LNCAP (cell line): ENCODE measurements at regions not wholly inside any gene's neighbourhood (a gene's known extent, or its start where the extent isn't known, plus 50 kb on each side); places are given as distances from the start of the nearest gene placed in this dataset.

Source experiments
- TF ChIP-seq, protein P1 (sequence below): fragments of 450-650 bp; IDR thresholded peaks from 2 replicates; pipeline ENCODE4 v1.5.1; 2017; ENCODE audit warnings: mild to moderate bottlenecking

DNA sequence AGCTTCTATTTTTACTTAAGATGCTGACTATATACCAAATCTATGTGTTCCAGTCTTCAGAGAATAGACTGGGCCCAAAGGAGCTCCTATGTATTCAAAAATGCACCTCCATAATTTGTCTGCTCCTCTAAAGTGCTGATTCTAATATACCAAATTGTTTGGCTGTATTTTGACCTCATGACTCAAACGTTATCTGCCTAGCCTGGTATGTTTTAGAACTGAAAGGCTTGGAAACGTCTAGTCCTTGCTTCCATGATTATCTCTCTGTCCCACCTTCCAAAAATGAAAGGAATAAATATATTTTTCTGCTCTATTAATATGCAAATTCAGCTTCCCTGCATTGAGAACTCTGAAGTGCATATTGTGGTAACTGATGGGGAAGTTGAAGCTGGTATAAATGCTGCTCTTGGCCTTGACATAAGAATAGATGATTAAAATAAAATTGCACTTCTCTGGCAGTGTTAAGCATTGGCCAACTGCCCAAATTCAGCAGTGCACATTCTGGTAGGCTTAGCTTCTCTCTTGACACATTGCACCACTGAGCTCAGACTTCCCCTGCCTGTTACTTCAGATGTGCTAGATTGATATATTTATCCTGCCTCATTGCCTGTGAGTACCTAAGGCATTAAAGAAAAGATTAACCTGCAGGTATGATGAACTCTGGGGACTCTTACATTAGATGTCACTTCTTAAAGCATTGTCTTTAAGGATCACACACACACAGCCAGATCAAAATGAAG, 882.3 kb downstream of the RPS29 start:
- TF ChIP-seq, protein P1, sequence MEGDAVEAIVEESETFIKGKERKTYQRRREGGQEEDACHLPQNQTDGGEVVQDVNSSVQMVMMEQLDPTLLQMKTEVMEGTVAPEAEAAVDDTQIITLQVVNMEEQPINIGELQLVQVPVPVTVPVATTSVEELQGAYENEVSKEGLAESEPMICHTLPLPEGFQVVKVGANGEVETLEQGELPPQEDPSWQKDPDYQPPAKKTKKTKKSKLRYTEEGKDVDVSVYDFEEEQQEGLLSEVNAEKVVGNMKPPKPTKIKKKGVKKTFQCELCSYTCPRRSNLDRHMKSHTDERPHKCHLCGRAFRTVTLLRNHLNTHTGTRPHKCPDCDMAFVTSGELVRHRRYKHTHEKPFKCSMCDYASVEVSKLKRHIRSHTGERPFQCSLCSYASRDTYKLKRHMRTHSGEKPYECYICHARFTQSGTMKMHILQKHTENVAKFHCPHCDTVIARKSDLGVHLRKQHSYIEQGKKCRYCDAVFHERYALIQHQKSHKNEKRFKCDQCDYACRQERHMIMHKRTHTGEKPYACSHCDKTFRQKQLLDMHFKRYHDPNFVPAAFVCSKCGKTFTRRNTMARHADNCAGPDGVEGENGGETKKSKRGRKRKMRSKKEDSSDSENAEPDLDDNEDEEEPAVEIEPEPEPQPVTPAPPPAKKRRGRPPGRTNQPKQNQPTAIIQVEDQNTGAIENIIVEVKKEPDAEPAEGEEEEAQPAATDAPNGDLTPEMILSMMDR = no peak

DNA sequence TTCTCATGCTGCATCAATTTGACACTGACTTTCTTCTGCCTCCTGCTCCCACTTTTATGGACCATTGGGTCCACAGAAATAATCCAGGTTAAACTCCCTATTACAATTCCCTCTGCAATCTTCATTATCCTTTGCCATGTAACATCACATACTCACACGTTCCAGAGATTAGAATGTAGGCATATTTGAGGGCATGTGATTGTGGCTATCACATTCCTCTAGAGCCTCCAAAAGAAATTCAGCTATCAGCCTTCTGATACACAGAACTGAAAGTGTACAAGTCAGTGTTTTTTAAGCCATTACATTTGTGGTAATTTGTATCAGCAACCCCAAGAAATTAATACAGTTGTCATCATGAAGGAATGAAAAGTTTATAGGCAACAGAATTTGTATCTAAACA, 892.4 kb downstream of the RPS29 start:
- TF ChIP-seq, protein P1 = no peak

DNA sequence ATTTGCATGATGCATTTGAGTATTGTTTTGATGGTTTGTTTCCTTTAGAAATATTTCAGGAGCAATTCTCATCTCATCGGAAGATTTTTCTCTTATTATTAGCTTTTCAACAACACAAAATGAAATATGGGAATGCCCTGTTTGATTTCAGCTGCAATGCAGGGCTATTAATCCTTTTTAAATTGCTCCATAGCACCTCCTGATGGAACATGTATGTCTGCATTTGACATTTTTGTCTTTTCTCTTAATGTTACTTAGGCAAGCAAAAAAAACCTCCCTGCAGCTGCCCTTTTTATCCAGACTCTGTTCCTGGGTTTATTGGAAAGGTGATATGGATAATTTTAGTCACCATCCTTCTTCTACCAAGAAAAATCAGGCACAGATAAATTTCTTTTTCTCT, 895.8 kb downstream of the RPS29 start:
- TF ChIP-seq, protein P1 = peak; percentile 41

DNA sequence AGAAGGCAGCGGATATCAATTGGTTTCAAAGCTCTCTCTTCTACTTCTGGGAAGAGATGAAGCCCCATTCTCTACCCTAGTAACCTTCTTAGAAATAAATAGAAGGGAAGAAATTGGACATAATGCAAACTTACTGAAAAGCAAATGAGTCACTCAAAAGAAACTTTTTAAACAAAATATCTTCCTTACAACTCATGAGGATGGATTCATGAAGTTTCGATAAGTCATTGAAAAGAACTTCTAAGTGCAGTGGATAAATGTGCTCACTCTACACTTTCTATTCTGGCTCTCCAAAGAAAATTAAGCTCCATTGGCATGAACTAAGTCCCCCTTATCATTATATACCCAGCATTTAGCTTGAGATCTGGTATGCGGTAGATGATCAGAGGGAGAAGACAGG, 899.5 kb downstream of the RPS29 start:
- TF ChIP-seq, protein P1 = no peak

DNA sequence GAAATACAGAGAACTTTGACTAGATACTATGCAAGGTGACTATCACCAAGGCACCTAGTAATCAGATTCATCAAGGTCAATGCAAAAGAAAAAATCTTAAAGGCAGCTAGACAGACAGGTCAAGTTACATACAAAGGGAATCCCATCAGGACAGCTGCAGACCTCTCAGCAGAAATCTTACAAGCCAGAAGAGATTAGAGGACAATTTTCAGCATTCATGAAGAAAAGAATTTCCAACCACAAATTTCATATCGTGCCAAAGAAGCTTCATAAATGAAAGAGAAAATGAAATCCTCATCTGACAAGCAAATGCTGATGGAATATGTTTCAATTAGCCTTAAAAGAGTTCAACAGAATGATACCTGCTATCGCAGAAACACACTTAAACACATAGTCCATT, 913.7 kb downstream of the RPS29 start:
- TF ChIP-seq, protein P1 = no peak

DNA sequence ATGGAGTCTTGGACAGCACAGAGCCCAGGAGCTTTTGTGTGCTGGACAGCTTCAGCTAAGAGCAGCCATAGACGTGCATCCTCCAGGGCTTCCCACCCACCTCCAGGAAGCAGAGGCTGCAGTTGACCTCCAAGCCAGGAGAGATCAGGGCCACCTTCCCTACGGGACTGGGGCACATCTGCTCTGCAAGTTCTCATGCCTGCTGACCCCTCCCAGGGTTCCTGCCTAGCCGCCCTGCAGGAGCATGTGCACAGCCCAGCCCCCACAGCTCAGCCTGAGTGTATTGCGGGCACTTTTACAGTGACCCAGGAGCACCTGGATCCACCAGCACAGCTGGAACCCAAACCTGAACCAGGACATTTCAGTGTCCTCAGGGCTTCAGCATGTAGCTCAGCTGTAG, 915.2 kb downstream of the RPS29 start:
- TF ChIP-seq, protein P1 = no peak

DNA sequence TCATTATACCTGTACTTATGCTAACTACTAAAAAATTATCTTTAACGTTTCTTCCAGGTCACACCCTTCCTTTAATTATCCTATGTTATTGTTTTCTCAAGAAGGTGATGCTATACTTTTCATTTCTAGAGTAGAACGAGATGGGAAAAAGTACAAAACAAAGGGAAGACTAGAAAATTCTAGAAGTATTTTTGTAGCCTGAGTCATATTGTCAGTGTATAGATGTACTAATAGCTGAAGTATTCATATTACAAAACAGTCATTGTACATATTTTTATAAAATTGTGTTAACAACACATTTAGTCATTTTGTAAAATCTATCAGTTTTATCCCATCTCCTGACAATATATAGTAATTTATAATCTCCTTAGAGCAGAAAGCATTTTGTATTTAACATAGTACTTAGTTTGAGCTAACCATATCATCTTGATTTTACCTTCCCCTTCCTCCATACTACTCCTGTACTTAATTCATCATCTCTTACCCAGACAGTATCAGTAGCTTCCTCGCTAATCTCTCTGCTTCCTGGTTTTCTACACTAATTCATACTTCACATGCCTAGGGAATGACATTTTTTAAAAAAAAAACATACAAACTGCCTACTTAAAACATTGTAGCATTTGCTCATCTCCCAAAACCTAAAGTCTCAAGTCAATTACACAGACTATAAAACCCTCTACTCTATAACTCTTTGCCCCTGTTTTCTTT, 920.9 kb downstream of the RPS29 start:
- TF ChIP-seq, protein P1 = no peak
